KOPT-K1 (cell line): ENCODE measurements at regions not wholly inside any gene's neighbourhood (a gene's known extent, or its start where the extent isn't known, plus 50 kb on each side); places are given as distances from the start of the nearest gene placed in this dataset.

Experiments
- H3K27ac ChIP-seq: fragments of 200-600 bp; sonication (generic); 2 replicates; pipeline ENCODE4 v1.5.1; 2016; ENCODE audit warnings: antibody characterized with exemption, mild to moderate bottlenecking, low read depth, low read length; ENCODE audit not compliant: poor library complexity, severe bottlenecking
- H3K36me3 ChIP-seq: fragments of 200-600 bp; sonication (generic); 2 replicates; pipeline ENCODE4 v1.5.1; 2017; ENCODE audit warnings: antibody characterized with exemption, mild to moderate bottlenecking, low read length, moderate library complexity; ENCODE audit not compliant: insufficient read depth
- H3K9me3 ChIP-seq: fragments of 200-600 bp; sonication (generic); 2 replicates; pipeline ENCODE4 v1.5.1; 2017; ENCODE audit warnings: antibody characterized with exemption, low read length, mild to moderate bottlenecking; ENCODE audit not compliant: insufficient read depth, poor library complexity, severe bottlenecking

DNA sequence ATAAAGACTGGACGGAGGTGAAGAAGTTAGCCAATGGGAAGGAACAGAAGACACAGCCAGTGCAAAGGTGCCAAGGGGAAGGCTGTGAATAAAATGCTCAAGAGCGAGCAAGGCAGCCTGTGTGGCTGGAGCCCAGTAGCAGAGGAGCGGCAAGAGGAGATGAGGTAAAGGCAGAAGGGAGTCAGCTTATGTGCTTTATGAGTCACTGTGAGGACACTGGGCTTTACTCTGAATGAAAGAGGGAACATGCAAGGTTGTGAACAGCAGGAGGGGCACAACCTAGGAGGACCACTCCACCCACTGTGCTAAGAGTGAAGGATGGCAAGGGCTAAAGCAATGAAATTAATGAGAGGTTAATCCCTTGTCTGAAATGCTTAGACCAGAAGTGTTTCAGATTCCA lies 129.0 kb upstream of the ODAD2 start:
- Histone ChIP-seq H3K9me3 (peaks cover 5% of the 10 kb centered on the region), H3K36me3 (no peaks in the 10 kb centered on the region), H3K27ac (no peak overlapping the region)

DNA sequence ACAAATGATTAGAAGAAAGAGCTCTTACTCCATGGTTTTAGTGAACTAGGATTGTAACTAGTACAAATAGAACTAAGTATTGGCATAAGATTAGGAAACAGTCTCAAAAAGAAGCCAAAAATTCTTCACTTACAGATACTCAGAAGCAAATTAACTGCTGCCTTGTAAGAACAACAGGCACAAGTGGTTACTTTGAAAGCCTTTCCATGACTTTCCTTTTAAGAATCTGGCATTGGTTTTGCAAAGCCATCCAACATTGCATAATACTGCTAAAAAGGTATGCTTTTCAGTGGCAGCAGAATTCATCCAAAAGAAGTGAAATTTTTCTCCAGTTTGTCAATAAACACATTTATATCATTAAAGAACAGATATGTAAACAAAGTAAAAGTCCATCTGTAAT lies 126.8 kb upstream of the ODAD2 start:
- Histone ChIP-seq H3K9me3 (peaks cover 5% of the 10 kb centered on the region), H3K36me3 (no peaks in the 10 kb centered on the region), H3K27ac (no peak overlapping the region)

DNA sequence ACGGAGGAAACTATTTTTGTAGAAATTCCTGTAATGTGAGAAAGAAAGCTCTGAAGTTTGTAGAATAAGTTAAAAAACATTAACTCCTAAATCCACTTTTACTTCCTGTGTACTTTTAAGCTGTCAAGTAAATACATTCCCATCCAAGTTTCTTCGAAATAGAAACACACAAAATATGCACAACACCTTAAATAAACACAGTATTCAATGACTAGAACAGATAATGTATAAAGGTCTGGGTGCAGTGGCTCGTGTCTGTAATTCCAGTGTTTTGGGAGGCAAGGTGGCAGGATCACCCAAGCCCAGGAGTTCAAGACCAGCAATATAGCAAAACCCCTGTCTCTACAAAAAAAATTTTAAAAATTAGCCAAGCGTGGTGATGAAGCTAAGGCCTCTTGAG lies 121.9 kb upstream of the ODAD2 start:
- H3K27ac ChIP-seq, result no peak overlapping the region
- H3K36me3 ChIP-seq, result no peaks in the 10 kb centered on the region
- H3K9me3 ChIP-seq, result no peaks in the 10 kb centered on the region

DNA sequence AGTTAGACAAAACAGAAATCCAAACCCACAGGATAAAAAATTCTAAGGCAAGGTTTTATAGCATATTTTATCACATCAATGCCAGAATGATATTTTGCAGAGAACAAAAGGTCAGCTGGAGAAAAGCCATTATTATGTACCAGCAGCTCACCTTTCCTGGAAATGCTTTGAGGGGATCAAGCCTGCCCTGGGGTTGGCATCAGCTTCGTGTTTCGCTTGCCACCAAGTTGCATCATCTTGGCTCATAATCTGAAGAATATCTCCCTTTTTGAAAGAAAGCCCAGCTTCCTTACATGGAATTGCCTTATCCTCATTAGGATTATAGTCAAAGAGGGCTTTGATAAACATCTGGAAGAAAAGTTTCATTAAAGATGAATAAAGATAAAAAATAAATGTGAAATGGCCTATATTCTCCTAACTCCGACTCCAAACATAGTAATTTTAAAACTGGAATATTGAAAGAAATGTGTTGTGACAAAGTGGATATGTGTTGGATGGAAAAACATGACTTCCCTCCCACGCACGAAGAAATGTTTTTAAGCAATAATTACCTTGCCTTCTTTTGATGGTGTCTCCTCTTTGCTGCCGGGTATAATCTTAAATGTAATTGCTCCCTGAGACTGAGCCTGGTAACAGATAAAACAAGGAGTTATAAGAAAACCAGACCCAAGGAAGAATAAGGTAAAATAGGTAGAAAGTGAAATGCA lies 121.3 kb upstream of the ODAD2 start:
- no peaks in the 10 kb centered on the region for H3K36me3 ChIP-seq
- H3K27ac ChIP-seq, result no peak overlapping the region
- no peaks in the 10 kb centered on the region for H3K9me3 ChIP-seq

DNA sequence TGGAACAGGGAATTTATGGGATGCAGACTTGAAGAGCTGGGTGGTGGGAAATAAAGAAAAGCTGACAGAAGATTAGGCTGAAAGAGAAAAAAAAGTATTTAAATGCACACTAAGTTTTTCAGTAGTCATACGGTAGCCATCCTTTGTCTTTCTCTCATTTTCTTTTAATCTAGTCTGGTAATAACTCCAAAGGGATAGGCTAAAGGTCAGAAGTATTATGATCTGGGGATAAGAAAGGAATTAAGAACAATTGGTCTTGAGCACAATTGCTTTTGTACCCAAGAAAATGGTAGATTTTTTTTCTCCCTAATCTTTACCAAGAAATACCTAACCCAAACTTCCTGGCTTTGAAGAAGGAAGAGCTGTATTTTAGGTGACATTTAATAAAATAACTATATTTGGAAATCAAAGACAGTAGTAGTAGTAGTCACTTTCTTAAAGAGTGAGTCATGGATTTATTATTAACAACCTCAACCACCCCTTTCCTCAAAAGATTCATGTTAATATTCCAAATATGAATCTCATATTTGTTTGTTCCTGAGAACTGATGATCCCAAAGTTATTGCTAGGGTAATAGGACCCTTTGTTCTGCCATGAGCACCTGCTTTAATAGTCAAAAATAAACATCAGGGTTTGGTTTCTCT lies 120.2 kb upstream of the ODAD2 start:
- H3K27ac ChIP-seq, result no peak overlapping the region
- H3K36me3 ChIP-seq, result no peaks in the 10 kb centered on the region
- H3K9me3 ChIP-seq, result no peaks in the 10 kb centered on the region

DNA sequence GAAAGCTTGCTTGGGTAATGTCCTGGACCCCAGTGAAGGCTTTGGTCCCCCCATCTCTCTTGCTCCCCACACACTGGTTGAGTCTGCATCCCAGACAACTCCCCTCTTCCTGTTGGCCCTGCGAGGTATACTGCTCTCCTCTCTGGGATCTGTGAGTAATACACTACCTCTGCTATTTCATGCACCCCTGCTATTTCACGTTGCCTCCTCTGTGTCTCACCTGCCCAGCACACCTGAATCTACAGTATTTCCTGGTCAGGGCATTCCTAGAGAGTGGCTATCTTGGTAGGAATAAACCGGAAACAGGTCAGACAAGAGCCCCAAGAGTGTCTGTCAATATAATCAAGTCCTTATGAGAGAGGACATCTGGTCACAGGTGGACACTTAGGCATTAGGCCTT lies 114.3 kb upstream of the ODAD2 start:
- Histone ChIP-seq H3K27ac (no peak overlapping the region), H3K36me3 (no peaks in the 10 kb centered on the region), H3K9me3 (no peaks in the 10 kb centered on the region)

DNA sequence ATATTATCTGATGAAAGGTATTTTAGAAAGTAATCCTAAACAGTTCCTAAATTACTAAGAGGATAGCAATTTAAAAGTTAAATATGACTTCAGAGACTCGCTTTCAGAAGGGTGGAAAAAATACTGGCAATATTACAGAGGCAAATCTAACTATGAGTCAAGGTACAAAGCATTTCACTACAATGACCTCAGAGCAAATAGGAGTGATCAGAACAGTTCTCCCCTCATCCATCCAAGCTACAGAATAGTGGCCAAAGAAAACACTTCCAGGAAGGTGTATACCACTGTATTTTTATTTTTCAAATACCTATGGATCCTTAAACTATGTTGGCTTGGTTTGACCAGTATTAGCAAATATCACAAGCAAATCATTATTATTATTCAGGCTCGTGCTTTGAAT lies 112.8 kb upstream of the ODAD2 start:
- Histone ChIP-seq H3K27ac (no peak overlapping the region), H3K9me3 (no peaks in the 10 kb centered on the region), H3K36me3 (no peaks in the 10 kb centered on the region)

DNA sequence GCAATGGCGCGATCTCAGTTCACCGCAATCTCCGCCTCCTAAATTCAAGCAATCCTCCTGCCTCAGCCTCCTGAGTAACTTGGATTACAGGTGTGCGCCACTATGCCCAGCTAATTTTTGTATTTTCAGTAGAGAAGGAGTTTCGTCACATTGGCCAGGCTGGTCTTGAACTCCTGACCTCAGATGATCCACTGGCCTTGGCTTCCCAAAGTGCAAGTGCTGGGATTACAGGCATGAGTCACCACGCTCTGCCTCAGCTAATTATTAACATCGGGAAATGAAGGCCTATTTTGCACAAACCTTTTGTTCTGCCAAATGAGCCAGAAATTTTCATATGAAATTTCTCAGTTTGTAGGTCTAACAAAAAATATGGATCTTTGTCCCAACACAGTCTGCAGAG lies 106.7 kb upstream of the ODAD2 start:
- no peaks in the 10 kb centered on the region for H3K36me3 ChIP-seq
- H3K27ac ChIP-seq, result no peak overlapping the region
- no peaks in the 10 kb centered on the region for H3K9me3 ChIP-seq

DNA sequence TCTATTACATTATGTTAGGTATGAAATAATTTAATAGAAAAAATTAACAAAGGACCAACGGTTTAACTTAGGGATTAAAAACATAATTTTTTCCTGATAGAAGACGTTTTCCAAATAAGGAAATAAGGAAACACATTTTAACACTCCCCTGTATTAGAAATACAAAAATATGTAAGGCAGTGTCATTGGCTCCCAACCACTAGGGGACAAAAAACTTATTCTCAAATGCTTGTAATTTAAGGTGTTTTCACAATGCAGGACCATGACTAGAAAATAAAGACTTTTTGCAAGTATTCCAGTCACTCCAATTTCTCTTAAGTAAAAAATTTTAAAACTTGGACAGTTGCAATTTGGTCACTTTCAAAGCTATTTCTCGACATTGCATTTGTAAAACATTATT lies 98.8 kb upstream of the ODAD2 start:
- H3K36me3 ChIP-seq, result no peaks in the 10 kb centered on the region
- no peak overlapping the region for H3K27ac ChIP-seq
- H3K9me3 ChIP-seq, result no peaks in the 10 kb centered on the region

DNA sequence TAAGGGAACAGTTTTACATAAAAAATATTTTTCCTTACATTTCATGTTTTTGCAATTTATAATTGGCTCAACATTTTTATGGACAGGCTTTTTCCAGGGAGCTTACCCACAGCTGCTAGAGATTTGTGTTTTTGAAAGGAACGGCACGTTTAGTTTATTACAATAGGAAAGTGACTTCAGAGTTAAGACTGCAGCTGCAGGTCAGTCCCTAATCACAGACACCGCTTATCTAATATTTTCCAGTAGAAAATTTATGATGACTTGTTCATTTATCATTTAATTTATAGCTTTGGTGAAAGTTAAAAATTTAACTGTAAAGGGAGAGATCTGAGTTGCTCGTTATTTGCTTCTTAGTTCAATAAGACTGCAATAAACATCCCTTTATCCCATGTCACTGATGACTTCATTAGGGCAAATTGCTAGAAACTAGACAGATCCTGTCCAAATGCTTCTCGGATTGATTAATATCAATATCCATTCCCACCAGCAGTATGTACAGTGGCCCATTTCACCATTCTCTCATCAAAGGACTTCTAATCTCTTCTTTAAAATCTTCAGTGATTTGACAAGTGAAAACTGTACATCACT lies 97.0 kb upstream of the ODAD2 start:
- H3K9me3 ChIP-seq, result no peaks in the 10 kb centered on the region
- H3K36me3 ChIP-seq, result no peaks in the 10 kb centered on the region
- H3K27ac ChIP-seq, result no peak overlapping the region

DNA sequence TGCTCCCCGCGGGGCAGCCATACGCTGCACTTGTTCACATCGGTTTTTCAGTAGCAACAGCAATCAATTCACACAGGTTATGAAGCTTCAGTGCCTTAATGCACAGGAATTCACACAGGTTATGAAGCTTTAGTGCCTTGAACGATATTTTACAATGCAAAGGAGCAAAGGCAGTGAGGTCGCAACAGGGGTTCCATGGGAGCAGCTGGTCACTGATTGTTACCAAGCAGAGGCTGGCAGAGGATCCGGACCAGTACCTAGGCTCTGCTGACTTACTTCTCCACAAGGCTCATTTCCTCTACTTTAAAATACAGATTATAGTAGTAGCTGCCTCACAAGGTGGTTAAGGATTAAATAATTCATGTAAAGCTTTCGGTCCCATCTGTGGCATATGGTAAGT lies 95.2 kb upstream of the ODAD2 start:
- no peaks in the 10 kb centered on the region for H3K9me3 ChIP-seq

DNA sequence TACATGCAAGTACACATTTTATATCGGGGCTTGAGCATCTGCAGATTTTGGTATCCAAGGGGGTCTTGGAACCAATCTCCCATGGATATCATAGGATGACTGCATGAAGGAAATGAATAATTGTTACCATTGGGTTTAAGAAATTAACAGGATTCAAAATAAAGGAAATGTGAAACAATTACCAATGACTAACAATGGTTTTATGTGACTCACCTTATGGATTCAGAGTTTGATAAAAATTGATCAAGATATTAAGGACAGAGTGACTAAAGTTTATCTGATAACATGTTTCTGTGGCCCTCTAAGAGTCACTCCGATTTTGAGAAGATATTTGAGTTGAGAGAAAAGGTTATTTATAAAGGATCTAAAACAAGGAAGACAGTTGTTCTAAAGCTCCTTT lies 93.0 kb upstream of the ODAD2 start:
- Histone ChIP-seq H3K9me3 (no peaks in the 10 kb centered on the region), H3K36me3 (no peaks in the 10 kb centered on the region), H3K27ac (no peak overlapping the region)

More for the DNA sequence above, 95.2 kb upstream of the ODAD2 start:
- H3K27ac ChIP-seq, result no peak overlapping the region
- H3K36me3 ChIP-seq, result no peaks in the 10 kb centered on the region

DNA sequence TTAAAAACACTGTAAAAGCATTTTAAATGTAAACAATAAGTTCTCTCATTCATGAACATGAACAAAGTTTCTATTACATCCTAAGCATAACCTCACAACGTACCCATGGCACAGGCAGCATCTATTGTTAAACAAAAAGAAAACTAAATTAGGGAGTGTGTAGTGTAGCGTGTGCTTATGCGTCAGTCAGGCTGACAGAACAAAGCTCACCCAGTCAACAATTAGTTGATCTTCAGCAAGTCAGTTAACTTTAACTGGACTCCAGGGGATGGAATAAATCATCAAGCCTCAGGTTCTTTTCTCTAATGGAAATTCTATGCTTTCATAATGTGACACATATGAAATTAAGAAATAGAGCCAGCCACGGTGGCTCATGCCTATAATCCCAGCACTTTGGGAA lies 91.6 kb upstream of the ODAD2 start:
- no peaks in the 10 kb centered on the region for H3K9me3 ChIP-seq
- H3K36me3 ChIP-seq, result no peaks in the 10 kb centered on the region
- no peak overlapping the region for H3K27ac ChIP-seq

DNA sequence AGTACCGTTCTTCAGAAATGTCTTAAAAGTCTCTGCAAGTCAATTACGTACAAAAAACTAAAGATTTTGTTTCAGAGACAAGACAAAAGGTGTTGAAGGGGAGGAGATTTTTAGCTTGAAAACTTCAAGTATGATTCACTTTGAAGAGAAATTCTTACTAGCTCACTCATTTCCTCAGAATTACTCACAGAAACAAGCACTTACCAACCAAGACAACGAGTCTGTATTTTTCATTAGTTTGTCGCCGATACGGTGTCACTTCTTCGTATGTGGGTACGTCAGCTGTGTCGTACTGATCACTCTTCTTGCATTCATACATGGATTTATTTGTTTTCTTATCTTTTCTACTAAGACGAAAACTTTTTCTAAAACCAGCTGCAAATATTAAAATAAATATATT lies 90.6 kb upstream of the ODAD2 start:
- no peak overlapping the region for H3K27ac ChIP-seq
- no peaks in the 10 kb centered on the region for H3K36me3 ChIP-seq
- H3K9me3 ChIP-seq, result no peaks in the 10 kb centered on the region

DNA sequence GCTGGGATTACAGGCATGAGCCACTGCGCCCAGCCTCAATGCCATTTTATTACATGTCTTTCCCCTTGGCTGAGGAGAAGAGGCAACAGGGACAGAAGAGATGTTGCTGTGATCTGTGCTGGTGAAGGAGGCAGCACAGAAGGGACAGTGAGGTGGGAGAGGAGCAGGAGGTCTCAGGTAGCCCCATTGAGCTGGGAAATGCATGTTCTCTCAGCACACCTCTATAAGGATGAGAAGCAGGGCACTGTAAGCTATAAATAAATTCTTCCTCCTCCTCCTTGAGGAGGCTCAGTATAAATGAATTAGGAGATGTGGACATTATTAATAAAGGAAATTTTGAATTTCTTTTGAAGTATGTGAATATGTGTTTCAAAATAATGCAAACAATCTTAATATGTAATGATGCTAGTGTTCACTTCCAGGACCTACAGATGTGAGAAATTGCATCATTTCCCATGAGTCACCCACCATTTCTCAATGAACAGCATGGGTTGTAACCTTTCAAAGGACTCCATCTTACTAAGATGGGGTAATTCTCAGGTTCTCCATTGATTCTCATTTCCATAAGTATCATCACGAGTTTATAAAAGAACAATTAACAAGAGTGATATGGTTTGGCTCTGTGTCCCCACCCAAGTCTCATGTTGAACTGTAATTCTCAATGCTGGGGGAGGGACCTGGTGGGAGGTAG lies 88.9 kb upstream of the ODAD2 start:
- Histone ChIP-seq H3K36me3 (no peaks in the 10 kb centered on the region), H3K27ac (no peak overlapping the region), H3K9me3 (no peaks in the 10 kb centered on the region)
